ENCODE measurements at regions not wholly inside any gene's neighbourhood (a gene's known extent, or its start where the extent isn't known, plus 50 kb on each side); places are given as distances from the start of the nearest gene placed in this dataset.

DNA sequence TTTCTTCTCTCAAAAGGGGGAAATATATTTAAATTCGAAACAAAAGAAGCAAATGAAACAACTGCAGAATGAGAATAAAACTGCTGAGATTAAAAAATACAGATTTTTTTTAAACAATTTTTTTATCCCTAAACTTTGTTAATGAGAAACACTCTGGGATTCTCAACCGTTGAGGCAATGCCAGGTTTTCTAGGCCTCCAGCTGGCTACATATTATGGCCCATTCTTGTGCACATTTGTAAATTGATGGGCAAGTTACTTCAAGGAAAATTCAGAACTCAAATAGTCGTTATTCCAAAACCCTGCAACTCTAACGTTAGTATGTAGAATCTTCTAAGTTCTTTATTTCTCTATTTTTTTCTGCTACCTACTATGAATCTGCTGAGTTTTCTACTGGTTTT lies 239.3 kb upstream of the WSCD1 start:
- Histone ChIP-seq H3K4me2 (ENCODE audit: low read depth, low read length) (no peak overlapping the region), H3K27me3 (ENCODE audit: control insufficient read depth, insufficient read depth, low read length) (no peaks in the 10 kb centered on the region), H3K9ac (ENCODE audit: low read depth, low read length) (no peak overlapping the region), H3K27ac (ENCODE audit: insufficient read depth, low read length) (no peak overlapping the region), H2BK120ac (ENCODE audit: low read depth, low read length) (no peak overlapping the region), H2BK15ac (ENCODE audit: low read depth, low read length) (no peak overlapping the region), H3K18ac (ENCODE audit: low read depth, low read length) (no peak overlapping the region), H4K8ac (ENCODE audit: low read depth in 2 of 2, low read length in 2 of 2) (no peak overlapping the region), H2AK9ac (replicated peaks; ENCODE audit: low read depth, low read length, poor library complexity) (no peak overlapping the region), H3K9me1 (ENCODE audit: insufficient read depth, low read length) (0 out of 2 replicates have a peak, but pooled peaks cover under 1% of the 10 kb centered on the region), H4K20me1 (ENCODE audit: insufficient read depth, low read length) (no peaks in the 10 kb centered on the region), H3K23ac (ENCODE audit: low read depth, low read length) (no peak overlapping the region), H3K56ac (ENCODE audit: extremely low read depth, insufficient read depth, low read length) (no peak overlapping the region), H4K91ac (ENCODE audit: insufficient read depth, low read depth, low read length) (no peak overlapping the region), H4K5ac (ENCODE audit: low read depth, low read length) (no peak overlapping the region), H3K14ac (replicated peaks; ENCODE audit: low read depth, low read length) (no peak overlapping the region), H3K9me3 (ENCODE audit: control insufficient read depth, insufficient read depth, low read length) (peaks cover 4% of the 10 kb centered on the region; the same call in 1 of the 2 replicates), H2BK20ac (ENCODE audit: low read depth, low read length) (no peak overlapping the region), H2BK5ac (ENCODE audit: low read depth, low read length, poor library complexity, severe bottlenecking) (no peak overlapping the region), H3K4me1 (ENCODE audit: control insufficient read depth, insufficient read depth, low read length) (no peaks in the 10 kb centered on the region; the same call in 1 of the 2 replicates), H3K4me3 (ENCODE audit: insufficient read depth, low read depth, low read length) (no peak overlapping the region), H2AFZ (replicated peaks; ENCODE audit: low read length, poor library complexity) (no peak overlapping the region), H3K79me1 (ENCODE audit: low read depth in 1 of 2, low read length in 2 of 2) (no peaks in the 10 kb centered on the region), H3K4ac (ENCODE audit: low read depth, low read length) (no peak overlapping the region), H2AK5ac (ENCODE audit: low read depth, low read length) (no peak overlapping the region), H3K36me3 (ENCODE audit: control insufficient read depth, insufficient read depth, low read length) (no peaks in the 10 kb centered on the region)
- BruUV-seq (replicated peaks) = no TSS peak
- ATAC-seq (ENCODE audit: low read depth) (no peak), DNase-seq (no peak)
- TF ChIP-seq FOS (IDR thresholded peaks at IDR 0.05; ENCODE audit: low read depth, low read length) (no peak), MAFK (IDR thresholded peaks at IDR 0.05; ENCODE audit: low read depth, low read length) (no peak), RCOR1 (IDR thresholded peaks at IDR 0.05; ENCODE audit: insufficient replicate concordance, low read length) (no peak), RAD21 (IDR thresholded peaks at IDR 0.05; ENCODE audit: low read length) (no peak), RFX5 (IDR thresholded peaks at IDR 0.05; ENCODE audit: low read depth, low read length) (no peak), USF2 (IDR thresholded peaks at IDR 0.05; ENCODE audit: low read depth, low read length) (no peak), CEBPB (IDR thresholded peaks at IDR 0.05; ENCODE audit: low read depth, low read length) (no peak), MXI1 (IDR thresholded peaks at IDR 0.05; ENCODE audit: borderline replicate concordance, low read depth, low read length) (no peak), CHD1 (IDR thresholded peaks at IDR 0.05; ENCODE audit: low read depth, low read length) (no peak), CTCF (conservative IDR thresholded peaks at IDR 0.05; ENCODE audit: low read depth, low read length) (no peak), POLR2A (IDR thresholded peaks at IDR 0.05; ENCODE audit: low read depth, low read length) (no peak), SMC3 (IDR thresholded peaks at IDR 0.05; ENCODE audit: low read depth, low read length) (no peak), MAZ (IDR thresholded peaks at IDR 0.05; ENCODE audit: borderline replicate concordance, low read depth, low read length) (no peak), NFE2L2 (IDR thresholded peaks at IDR 0.05; ENCODE audit: low read depth, low read length) (no peak), BHLHE40 (IDR thresholded peaks at IDR 0.05; ENCODE audit: low read depth, low read length) (no peak)
- TF ChIP-seq, protein P1, sequence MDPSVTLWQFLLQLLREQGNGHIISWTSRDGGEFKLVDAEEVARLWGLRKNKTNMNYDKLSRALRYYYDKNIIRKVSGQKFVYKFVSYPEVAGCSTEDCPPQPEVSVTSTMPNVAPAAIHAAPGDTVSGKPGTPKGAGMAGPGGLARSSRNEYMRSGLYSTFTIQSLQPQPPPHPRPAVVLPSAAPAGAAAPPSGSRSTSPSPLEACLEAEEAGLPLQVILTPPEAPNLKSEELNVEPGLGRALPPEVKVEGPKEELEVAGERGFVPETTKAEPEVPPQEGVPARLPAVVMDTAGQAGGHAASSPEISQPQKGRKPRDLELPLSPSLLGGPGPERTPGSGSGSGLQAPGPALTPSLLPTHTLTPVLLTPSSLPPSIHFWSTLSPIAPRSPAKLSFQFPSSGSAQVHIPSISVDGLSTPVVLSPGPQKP (IDR thresholded peaks at IDR 0.05; ENCODE audit: borderline replicate concordance, low read depth, low read length) = no peak
- intact Hi-C loops (cut with micrococcal nuclease) = loop anchor here (10.0 kb wide), 1 partner anchor 584 kb away; no protein-coding TSS in a partner anchor
- POLR2A ChIA-PET (ENCODE audit: unreplicated experiment) = no interaction called here
- in situ Hi-C loops (cut with MboI; ENCODE audit: low sequenced_read_pairs) = no loop called here
- CTCF ChIA-PET = no interaction called here
- dilution Hi-C loops (cut with HindIII; ENCODE audit: low sequenced_read_pairs, unreplicated experiment) = no loop called here
- no CpG with 5 or more reads among the region's 4 CpGs for WGBS, 2 experiments (ENCODE audit: extremely low coverage in 2 of 2, insufficient read length in 1 of 2)
